ENCODE measurements at regions not wholly inside any gene's neighbourhood (a gene's known extent, or its start where the extent isn't known, plus 50 kb on each side); places are given as distances from the start of the nearest gene placed in this dataset.

- BruUV-seq (replicated peaks), result no TSS peak
- DNase-seq, result no peak
- Mint-ChIP-seq H3K9me3 (ENCODE audit: low read depth, unreplicated experiment) (no peaks in the 10 kb centered on the region), H3K27me3 (ENCODE audit: unreplicated experiment) (no peaks in the 10 kb centered on the region), H3K4me3 (ENCODE audit: low read depth, unreplicated experiment) (no peak overlapping the region), H3K36me3 (ENCODE audit: insufficient read depth, unreplicated experiment) (peaks cover 22% of the 10 kb centered on the region), H3K4me1 (ENCODE audit: low read depth, unreplicated experiment) (no peaks in the 10 kb centered on the region), H3K27ac (ENCODE audit: unreplicated experiment) (no peak overlapping the region)
- CTCF ChIA-PET, result no interaction called here
- no peak for TF ChIP-seq CTCF (IDR thresholded peaks at IDR 0.05; ENCODE audit: unreplicated experiment)
- intact Hi-C loops (cut with micrococcal nuclease; ENCODE audit: unreplicated experiment), result no loop called here
Observed at GRCh38 chr7:148939128-148939755, 55.2 kb upstream of the EZH2 start.

GRCh38 chr7:148935451-148935850 is 51.4 kb upstream of the EZH2 start:
- Mint-ChIP-seq H3K9me3 (ENCODE audit: low read depth, unreplicated experiment) (no peaks in the 10 kb centered on the region), H3K4me1 (ENCODE audit: low read depth, unreplicated experiment) (no peaks in the 10 kb centered on the region), H3K27ac (ENCODE audit: unreplicated experiment) (no peak overlapping the region), H3K27me3 (ENCODE audit: unreplicated experiment) (no peaks in the 10 kb centered on the region), H3K4me3 (ENCODE audit: low read depth, unreplicated experiment) (no peak overlapping the region), H3K36me3 (ENCODE audit: insufficient read depth, unreplicated experiment) (peaks cover 2% of the 10 kb centered on the region)
- no peak for TF ChIP-seq CTCF (IDR thresholded peaks at IDR 0.05; ENCODE audit: unreplicated experiment)
- DNase-seq, result no peak
- no TSS peak for BruUV-seq (replicated peaks)
- CTCF ChIA-PET, result no interaction called here
- intact Hi-C loops (cut with micrococcal nuclease; ENCODE audit: unreplicated experiment), result no loop called here

Data from Calu3 (cell line).